Neural progenitor cell (in vitro differentiated cells): ENCODE measurements at regions not wholly inside any gene's neighbourhood (a gene's known extent, or its start where the extent isn't known, plus 50 kb on each side); places are given as distances from the start of the nearest gene placed in this dataset.

Source experiments
- EZH2 ChIP-seq: fragments of 200-600 bp; sonication (generic); IDR thresholded peaks from 2 replicates; pipeline ENCODE4 v1.6.1; 2017; ENCODE audit warnings: antibody characterized with exemption, mild to moderate bottlenecking, moderate library complexity
- TF ChIP-seq, protein P1 (sequence below): fragments of 200-600 bp; sonication (generic); IDR thresholded peaks from 2 replicates; pipeline ENCODE4 v1.5.1; 2017; ENCODE audit warnings: antibody characterized with exemption, mild to moderate bottlenecking

- TF ChIP-seq, protein P1, sequence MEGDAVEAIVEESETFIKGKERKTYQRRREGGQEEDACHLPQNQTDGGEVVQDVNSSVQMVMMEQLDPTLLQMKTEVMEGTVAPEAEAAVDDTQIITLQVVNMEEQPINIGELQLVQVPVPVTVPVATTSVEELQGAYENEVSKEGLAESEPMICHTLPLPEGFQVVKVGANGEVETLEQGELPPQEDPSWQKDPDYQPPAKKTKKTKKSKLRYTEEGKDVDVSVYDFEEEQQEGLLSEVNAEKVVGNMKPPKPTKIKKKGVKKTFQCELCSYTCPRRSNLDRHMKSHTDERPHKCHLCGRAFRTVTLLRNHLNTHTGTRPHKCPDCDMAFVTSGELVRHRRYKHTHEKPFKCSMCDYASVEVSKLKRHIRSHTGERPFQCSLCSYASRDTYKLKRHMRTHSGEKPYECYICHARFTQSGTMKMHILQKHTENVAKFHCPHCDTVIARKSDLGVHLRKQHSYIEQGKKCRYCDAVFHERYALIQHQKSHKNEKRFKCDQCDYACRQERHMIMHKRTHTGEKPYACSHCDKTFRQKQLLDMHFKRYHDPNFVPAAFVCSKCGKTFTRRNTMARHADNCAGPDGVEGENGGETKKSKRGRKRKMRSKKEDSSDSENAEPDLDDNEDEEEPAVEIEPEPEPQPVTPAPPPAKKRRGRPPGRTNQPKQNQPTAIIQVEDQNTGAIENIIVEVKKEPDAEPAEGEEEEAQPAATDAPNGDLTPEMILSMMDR, result no peak
- TF ChIP-seq EZH2, result no peak
These were observed 153.7 kb downstream of the ELAVL4 start for GRCh38 chr1:50262436-50262835.
